ENCODE measurements at regions not wholly inside any gene's neighbourhood (a gene's known extent, or its start where the extent isn't known, plus 50 kb on each side); places are given as distances from the start of the nearest gene placed in this dataset.

GRCh38 chr2:242011167-242011513 lies 141.6 kb downstream of the RTP5 start:
- no peak for TF ChIP-seq CSDC2 (CRISPR knock-in tag; IDR thresholded peaks at IDR 0.05)
- TF ChIP-seq RARB (CRISPR knock-in tag; IDR thresholded peaks at IDR 0.05), result no peak
- TF ChIP-seq CREB5 (CRISPR knock-in tag; IDR thresholded peaks at IDR 0.05; ENCODE audit: low read depth), result no peak
- no peak for TF ChIP-seq PATZ1 (CRISPR knock-in tag; IDR thresholded peaks at IDR 0.05; ENCODE audit: borderline replicate concordance)
- no peak for TF ChIP-seq PPARA (CRISPR knock-in tag; IDR thresholded peaks at IDR 0.05; ENCODE audit: borderline replicate concordance)
- no peak for TF ChIP-seq ZFP30 (CRISPR knock-in tag; IDR thresholded peaks at IDR 0.05)
- TF ChIP-seq ZNF70 (CRISPR knock-in tag; IDR thresholded peaks at IDR 0.05), result no peak
- TF ChIP-seq OSR1 (CRISPR knock-in tag; IDR thresholded peaks at IDR 0.05), result no peak
- TF ChIP-seq ISL1 (CRISPR knock-in tag; IDR thresholded peaks at IDR 0.05), result no peak
- no peak for TF ChIP-seq ZNF565 (CRISPR knock-in tag; conservative IDR thresholded peaks at IDR 0.05; ENCODE audit: low read depth)
- TF ChIP-seq CSRNP3 (CRISPR knock-in tag; IDR thresholded peaks at IDR 0.05), result no peak
- no peak for TF ChIP-seq ESRRG (CRISPR knock-in tag; IDR thresholded peaks at IDR 0.05)

Data from SK-N-SH treated with all-trans-retinoic acid at 6 μM for 48 hours (cell line).